ENCODE measurements at regions not wholly inside any gene's neighbourhood (a gene's known extent, or its start where the extent isn't known, plus 50 kb on each side); places are given as distances from the start of the nearest gene placed in this dataset.

DNA sequence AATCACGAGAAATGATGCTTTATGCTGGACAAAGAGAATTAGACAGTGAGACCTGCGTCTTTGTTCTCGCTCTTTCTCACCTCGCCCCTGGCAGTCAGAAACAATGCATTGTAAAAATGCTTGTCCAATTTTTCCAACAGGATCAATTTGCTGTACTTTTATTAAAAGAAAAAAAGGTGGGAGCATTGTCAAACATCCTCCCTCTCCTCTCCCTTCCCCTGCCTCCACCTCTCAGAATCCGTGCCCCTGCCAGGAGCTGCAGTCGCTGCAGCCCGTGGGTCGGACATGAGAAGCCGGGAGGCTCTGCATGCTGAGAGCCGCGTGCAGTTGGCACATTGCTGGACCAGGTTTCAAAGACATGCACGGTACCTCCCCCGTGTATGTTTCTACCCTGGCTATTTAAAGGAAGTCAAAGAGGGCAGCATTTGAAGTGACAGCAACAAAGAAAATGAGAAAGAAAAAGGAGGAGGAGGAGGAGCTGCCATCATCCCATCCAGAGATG, 161.0 kb upstream of the KAZN start:
- TF ChIP-seq REST (IDR thresholded peaks at IDR 0.05; ENCODE audit: low read depth) (no peak), NFIC (IDR thresholded peaks at IDR 0.05) (no peak), MAX (IDR thresholded peaks at IDR 0.05) (no peak), EP300 (IDR thresholded peaks at IDR 0.05; ENCODE audit: borderline replicate concordance) (no peak), TEAD4 (IDR thresholded peaks at IDR 0.05) (no peak), CREB1 (IDR thresholded peaks at IDR 0.05; ENCODE audit: low read depth) (no peak), CEBPB (IDR thresholded peaks at IDR 0.05) (no peak), EGR1 (IDR thresholded peaks at IDR 0.05) (no peak), ZBTB7A (IDR thresholded peaks at IDR 0.05; ENCODE audit: low read depth) (no peak), TAF1 (IDR thresholded peaks at IDR 0.05; ENCODE audit: low read depth) (no peak)
